ENCODE measurements at regions not wholly inside any gene's neighbourhood (a gene's known extent, or its start where the extent isn't known, plus 50 kb on each side); places are given as distances from the start of the nearest gene placed in this dataset.

DNA sequence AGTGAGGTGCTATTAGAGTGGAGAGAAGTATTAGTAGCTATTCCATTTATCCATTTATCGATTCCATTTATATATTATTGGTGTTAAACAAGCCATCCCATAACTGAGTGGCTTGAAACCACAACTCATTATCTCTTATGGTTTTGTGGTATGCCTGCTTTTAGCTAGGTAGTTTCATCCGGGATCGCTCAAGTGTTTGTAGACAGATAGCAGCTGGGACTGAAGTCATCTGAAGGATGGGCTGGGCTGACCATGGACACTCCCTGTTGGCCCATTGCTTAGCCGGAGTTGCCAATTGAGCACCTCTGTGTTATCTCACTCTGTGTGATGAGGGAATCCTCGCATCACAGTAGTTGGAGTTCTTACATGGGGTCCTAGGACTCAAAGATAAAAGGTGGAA lies 622.5 kb downstream of the PLA2G4A start:
- TF ChIP-seq JUND (IDR thresholded peaks at IDR 0.05) (no peak), CTCF (IDR thresholded peaks at IDR 0.05; ENCODE audit: low read depth, low read length, missing input control) (no peak), ZBTB33 (IDR thresholded peaks at IDR 0.05) (no peak), EGR1 (IDR thresholded peaks at IDR 0.05; ENCODE audit: low read depth in 2 of 2) (no peak), NR2F2 (IDR thresholded peaks at IDR 0.05) (no peak), YY1 (IDR thresholded peaks at IDR 0.05) (no peak)
- TF ChIP-seq, protein P1, sequence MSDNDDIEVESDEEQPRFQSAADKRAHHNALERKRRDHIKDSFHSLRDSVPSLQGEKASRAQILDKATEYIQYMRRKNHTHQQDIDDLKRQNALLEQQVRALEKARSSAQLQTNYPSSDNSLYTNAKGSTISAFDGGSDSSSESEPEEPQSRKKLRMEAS (IDR thresholded peaks at IDR 0.05): no peak

Data from liver (tissue), 3 donors.